Epithelial cell of esophagus (primary cell): ENCODE measurements at regions not wholly inside any gene's neighbourhood (a gene's known extent, or its start where the extent isn't known, plus 50 kb on each side); places are given as distances from the start of the nearest gene placed in this dataset.

ENCODE experiments used
- DNase-seq: peaks from one replicate; pipeline ENCODE4 v3.0.0; 2010; ENCODE audit warnings: low read depth
- H3K4me3 ChIP-seq: 2 replicates; pipeline ENCODE4 v1.5.1; 2011; ENCODE audit warnings: mild to moderate bottlenecking, low read length, control low read depth
- CTCF ChIP-seq: IDR thresholded peaks from 2 replicates; pipeline ENCODE4 v1.5.1; 2011; ENCODE audit warnings: low read depth, mild to moderate bottlenecking, low read length, control low read depth, inconsistent platforms; ENCODE audit not compliant: insufficient read depth; ENCODE audit errors: missing control alignments

- TF ChIP-seq CTCF = no peak
- no peak for DNase-seq
- no peak overlapping the region for H3K4me3 ChIP-seq
Measured at GRCh38 chr4:3818371-3818770, 52.2 kb downstream of the ADRA2C start.

GRCh38 chr4:3819210-3819919, 53.2 kb downstream of the ADRA2C start:
- no peak overlapping the region for H3K4me3 ChIP-seq
- TF ChIP-seq CTCF = no peak
- no peak for DNase-seq

GRCh38 chr4:3820016-3820805, 54.0 kb downstream of the ADRA2C start:
- H3K4me3 ChIP-seq = no peak overlapping the region
- no peak for TF ChIP-seq CTCF
- no peak for DNase-seq

GRCh38 chr4:3820806-3821579, 54.8 kb downstream of the ADRA2C start:
- no peak for DNase-seq
- no peak for TF ChIP-seq CTCF
- no peak overlapping the region for H3K4me3 ChIP-seq

- no peak for TF ChIP-seq CTCF
- DNase-seq = no peak
Measured at GRCh38 chr4:3821580-3822229, 55.5 kb downstream of the ADRA2C start.

GRCh38 chr4:3822230-3822947, 56.2 kb downstream of the ADRA2C start:
- no peak for DNase-seq
- no peak overlapping the region for H3K4me3 ChIP-seq
- TF ChIP-seq CTCF = no peak

More at GRCh38 chr4:3821580-3822229, 55.5 kb downstream of the ADRA2C start:
- H3K4me3 ChIP-seq = no peak overlapping the region
